Activated CD4-positive, alpha-beta T cell treated with anti-CD3 and anti-CD28 coated beads for 4 hours (primary cell): ENCODE measurements at regions not wholly inside any gene's neighbourhood (a gene's known extent, or its start where the extent isn't known, plus 50 kb on each side); places are given as distances from the start of the nearest gene placed in this dataset.
"Not testable (repeated sequence)": the region's sequence is repeated elsewhere in the genome, so short reads cannot be mapped to it uniquely, and the experiment has no call there.

Experiments used
- DNase-seq, 2 donors: peaks; one replicate each; pipeline ENCODE4 v3.0.0-alpha.2; 2020

DNA sequence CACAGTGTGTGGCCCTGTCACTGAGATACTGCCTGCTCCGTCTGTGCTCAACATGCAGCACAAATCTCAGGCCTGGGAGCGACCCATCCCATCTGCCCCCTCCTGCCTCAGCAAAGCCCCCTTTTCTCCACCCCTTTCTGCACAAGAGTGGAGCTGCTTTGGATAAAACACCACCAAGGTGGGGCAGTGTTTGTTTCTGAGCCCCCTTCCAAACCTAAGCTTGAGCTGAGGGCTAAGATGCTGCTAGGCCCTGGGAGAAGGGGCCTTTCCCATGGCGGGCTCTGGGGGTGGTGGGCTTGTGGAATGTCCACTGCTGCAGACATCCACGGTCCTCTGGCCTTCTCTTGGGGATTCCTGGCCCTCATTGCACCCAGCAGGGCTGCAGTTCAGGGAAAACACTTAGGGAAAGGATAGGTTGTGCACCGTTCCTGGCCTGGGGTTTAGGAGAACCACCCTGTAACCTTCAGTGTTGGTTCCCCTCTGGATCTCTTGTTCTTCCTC, 594.1 kb downstream of the TBC1D22A start:
- DNase-seq = no peak

DNA sequence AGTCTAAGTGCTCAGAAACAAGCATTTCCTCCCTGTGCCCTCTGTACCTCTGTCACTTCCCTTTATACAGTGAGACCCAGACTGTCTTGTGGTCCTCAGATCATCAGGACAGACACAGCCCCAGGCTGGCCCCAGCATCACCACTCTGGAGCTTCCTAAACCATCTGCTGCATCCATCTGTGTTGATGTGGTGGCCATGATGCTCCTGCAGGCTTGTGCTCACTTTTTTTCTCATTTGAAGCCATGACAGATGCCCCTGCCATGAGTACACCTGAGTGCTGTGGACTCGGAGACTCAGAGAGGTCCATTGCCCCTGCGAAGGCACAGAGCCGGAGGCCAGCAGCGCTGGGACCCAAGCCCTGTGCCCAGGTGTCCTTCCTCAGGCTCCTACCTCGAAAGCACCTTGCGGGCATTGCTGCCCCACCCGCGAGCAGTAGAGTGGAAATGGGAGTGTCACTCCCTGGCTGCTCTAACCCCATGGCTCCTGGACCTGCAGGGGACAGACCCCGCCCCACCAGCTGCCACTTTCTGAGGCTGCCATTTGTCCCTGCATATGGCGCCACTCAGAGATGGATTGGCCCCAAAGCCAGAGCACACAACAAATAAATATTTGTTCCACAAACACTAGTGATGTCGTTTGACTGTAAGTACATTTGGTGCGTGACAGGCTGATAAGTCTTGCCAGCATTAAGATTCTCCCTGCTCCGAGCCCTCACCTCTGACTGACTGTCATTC, 593.5 kb downstream of the TBC1D22A start:
- no peak for DNase-seq

DNA sequence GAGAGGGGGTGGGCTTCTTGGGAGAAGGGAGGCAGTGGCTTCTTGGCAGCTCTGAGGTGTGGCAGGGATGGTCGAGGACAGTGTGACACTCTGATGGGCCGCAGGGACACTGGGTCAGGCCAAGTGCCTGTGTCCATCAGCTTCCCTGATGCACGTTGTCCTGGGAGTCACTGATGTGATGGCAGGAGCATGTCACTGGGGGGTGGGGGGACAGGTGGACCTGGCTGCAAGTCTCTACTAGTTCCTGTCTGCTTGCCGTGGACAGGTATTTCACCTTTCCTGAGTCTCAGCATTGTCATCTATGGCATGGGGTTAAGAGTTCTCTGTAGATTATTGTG, 592.9 kb downstream of the TBC1D22A start:
- no peak for DNase-seq

DNA sequence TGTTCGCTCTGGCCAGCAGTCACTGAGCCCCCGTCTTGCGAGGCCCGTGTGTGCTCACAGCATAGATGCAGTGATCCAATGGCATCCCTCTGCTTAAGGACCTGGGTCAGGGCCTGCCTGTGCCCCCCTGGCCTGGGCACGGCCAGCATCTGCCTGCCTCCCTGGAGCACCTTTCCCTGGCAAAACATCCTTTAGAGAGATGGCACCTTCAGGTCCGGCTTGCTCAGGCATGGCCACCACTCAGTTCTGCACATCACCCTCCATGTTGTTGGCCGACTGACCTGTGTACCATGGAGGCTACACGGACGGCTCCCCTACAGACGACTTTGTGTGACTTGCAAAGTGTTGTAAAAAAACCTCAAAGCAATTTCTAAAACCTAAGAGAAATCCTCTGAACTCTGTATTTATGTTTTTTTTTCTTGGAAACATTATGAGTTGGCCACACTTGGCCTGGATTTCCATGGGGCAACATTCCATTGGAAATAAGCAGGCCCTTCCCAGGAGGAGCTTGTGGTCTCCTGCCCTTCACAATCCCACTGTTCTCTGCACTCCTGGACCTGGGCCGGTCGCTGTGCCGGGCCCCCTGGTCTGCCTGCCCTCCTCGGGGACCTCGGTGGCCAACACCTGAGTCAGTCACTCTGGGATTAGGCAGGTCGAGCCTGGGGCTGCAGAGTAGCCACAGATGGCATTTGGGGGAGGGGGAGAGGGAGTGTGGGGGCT, 592.4 kb downstream of the TBC1D22A start:
- no peak for DNase-seq

DNA sequence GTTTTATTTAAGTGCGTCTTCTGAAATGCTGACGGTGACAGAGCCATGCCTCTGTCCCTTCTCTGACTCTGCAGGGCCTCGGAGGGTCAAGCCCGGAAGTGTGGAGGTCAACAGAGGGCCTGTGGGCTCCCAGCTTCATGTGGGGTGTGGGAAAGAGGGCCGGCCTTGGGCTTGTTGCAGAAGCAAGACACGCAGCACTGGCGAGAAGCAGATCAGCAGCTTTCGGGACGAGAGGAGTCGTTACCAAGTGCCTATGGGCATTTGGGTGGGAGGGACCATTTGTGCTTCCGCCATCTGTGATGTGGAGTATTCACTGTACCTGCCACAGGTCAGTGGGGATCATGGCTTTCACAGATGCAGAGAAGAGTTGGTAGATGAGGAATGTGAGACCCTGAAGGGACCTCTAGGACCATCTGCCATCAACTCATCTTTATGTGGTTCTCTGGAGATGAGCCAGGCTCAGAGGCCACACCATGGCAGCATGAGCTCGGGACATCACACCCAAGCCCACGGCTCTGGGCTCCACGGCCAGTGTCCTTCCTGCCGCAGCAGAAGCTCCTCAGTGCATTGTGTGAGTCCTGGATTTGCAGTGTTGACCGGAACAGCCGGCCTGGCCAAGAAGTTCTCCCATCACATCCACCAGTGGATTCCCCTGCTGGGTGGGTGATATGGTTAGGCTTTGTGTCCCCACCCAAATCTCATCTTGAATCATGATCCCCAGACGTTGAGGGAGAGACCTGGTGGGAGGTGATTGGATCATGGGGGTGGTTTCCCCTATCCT, 590.7 kb downstream of the TBC1D22A start:
- DNase-seq = no peak

DNA sequence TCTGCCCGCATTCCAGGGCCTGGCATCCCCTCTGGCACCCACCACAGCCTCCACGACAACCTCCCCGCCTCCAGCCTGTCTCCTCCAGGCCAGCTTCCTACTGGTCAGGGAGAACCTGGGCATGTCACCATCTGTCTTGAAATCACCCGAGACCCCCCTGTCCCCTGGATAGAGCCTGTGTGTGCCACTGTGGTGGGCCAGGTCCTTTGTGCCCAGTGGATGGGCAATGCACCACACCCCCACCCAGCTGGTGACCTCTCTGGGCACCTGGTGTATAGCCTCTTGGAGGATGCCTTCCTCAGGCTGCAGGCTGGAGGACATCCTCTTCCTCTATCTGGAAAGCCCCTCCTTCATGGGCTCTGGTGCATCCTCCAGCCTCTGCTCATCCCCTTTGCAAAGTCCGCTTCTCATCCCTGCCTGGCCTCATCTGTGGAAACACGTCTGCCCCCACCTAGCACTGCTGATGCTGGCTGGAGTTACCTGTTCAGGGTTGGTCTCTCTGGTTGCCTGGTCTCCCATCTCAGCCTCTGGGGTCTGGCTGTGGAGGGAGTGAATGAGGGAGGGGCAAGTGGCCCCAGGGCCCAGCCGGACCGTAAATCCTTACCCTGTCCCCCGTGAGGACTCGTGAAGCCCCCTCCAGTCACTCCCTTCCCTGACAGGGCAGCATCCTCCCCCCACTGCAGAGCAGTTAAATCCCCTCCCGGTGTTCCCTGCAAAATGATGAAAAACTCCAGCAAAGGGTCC, 589.6 kb downstream of the TBC1D22A start:
- no peak for DNase-seq

DNA sequence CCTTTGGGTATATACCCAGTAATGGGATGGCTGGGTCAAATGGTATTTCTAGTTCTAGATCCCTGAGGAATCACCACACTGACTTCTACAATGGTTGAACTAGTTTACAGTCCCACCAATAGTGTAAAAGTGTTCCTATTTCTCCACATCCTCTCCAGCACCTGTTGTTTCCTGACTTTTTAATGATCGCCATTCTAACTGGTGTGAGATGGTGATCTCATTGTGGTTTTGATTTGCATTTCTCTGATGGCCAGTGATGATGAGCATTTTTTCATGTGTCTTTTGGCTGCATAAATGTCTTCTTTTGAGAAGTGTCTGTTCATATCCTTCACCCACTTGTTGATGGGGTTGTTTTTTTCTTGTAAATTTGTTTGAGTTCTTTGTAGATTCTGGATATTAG, 583.8 kb downstream of the TBC1D22A start:
- not testable (repeated sequence) for DNase-seq

DNA sequence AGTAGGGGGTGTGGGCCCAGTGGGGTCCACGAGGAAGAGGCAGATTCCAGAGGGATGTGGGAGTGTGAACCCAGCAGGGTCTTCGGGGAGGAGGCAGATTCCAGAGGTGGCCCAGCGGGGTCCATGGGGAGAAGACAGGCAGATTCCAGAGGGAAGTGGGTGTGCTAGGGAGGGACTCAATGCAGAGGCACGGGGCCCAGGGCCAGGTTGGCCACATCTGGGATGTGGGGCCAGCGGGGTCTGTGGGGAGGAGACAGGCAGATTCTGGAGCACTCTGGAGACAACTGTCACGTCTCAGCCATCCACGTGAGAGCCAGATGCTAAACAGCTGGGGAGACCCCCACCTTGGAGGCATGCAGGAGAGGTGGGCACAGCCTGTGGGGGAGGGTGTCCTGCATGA, 582.6 kb downstream of the TBC1D22A start:
- no peak for DNase-seq

DNA sequence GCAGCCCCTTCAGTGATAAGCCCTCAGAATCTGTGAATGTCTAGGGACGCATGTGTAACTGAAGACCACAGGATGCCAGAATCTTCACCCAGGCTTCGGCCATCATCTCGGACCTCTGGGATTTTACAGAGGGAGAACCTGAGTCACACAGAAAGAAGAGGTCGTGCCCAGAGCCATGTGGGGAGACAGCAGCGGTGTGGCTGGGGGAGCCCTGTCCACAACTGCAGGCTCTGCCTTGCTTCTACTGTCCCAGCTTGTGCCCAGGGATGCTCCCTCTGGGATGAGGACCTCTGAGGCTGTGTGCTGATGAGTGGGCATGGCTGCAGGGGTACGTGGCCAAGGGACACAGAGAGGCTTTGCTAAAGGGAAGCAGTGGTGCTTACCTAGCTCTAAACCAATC, 582.0 kb downstream of the TBC1D22A start:
- no peak for DNase-seq

DNA sequence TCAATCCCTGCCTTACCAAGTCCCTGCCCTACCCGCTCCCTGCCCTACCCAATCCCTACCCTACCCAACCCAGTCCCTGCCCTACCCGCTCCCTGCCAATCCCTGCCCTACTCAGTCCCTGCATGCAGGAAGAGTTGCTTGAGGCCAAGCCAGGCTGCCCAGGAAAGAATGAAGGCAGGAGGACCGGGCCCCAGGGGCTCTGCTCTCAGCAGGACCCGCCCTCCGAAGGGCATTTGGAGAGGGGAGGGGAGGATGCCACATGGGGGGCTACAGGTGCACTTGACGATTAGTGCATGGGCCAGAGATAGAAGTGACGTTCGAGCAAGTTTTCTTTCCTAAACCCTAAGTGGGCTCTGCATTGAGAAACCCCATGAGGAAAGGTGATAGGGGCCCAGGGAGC, 581.2 kb downstream of the TBC1D22A start:
- DNase-seq = no peak

DNA sequence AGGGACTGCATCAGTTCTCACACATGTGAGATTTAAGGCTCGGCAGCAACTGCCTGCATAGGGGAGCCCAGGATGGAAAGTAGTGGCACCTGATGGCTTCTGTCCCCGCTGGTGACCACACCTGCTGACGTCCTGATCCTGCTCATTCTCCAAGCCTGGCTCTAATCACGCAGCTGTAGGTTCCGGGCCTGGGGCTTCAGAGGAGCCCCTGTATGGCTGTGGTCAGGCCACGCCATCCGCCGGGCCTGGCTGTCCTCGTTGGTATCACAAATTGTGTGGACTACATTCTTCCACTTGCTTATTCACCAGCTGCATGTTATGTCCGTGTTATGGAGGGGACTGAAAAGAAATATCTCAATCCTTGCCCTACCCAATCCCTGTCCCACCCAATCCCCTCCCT, 580.0 kb downstream of the TBC1D22A start:
- DNase-seq = no peak

DNA sequence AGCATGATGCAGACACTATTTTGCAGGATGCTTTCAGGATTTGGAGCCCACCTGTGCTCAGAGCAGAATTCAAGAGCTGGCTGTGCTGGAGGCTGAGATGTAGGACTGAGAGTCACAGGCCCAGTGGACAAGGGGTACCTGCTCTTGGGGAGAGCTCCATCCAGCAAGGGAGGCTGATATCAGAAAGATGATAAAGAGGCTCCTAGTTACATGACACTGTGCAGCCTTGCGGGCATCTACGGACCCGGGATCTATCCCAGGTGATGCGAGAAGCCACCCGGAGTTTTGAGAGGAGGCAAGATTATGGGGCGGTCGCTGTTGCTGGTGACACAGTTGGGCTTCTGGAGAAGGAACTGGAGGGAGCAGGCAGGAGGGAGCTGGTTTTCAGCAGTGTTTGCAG, 579.0 kb downstream of the TBC1D22A start:
- DNase-seq = no peak

DNA sequence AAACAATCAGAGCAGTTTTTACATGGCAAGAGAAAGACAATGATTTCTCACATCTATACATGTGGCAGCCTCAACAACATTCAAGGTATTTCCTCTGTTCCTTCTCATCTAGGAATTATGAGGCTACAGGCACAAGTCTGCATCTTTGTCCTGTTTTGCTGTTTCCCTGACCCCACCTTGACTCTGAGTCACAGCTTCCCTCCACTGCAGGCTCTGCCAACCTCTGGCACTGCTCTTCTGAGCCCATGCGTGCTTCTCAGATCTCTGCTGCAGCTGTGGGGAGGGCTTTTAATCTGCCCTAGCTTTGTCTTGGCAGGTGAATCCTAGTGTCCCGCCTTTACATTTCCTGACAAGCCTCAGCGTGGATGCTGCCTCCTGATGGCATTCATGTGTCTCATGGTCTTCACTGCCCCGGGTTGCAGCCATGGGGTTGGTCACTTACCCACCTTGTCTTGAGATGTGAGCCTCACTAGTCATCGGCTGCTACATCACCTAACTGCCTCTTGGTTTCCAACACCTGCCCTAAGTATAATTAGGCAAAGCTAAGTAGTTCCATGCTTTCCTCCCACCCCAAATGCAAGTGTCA, 578.5 kb downstream of the TBC1D22A start:
- no peak for DNase-seq

DNA sequence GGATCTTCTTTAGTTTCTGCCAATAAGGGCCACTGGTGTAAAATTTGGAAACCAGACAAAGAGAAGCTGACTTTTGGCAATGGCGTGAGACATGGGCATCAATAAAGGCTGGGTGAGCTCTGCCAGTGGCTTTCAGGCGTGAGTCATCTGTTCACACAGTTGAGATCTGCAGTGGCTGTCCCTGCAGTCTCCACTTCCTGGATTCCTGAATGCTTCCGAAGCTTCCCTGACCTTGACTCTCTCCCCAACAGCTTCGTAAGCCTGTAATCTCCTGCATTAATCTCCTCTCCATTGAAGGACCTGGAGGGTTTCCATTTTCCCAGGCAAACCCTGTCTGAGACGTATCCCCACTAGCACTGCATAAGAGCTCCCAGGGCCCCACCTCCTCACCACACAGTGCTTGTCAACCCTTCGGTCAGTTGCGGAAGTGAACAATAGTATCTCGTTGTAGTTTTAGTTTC, 574.7 kb downstream of the TBC1D22A start:
- DNase-seq = no peak

DNA sequence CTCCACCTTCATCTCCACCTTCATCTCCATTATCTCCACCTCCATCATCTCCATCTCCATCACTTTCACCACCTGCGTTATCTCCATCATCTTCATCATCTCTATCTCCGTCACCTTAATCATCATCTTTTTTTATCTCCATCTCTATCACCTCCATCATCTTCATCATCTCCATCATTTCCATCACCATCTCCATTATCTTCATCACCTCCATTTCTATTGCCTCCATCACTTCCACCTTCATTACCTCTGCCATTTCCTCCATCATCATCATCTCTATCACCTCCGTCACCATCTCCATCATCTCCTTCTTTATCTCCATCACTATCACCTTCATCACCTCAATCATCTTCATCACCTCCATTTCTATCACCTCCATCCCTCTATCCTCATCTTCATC, 573.5 kb downstream of the TBC1D22A start:
- no peak for DNase-seq

DNA sequence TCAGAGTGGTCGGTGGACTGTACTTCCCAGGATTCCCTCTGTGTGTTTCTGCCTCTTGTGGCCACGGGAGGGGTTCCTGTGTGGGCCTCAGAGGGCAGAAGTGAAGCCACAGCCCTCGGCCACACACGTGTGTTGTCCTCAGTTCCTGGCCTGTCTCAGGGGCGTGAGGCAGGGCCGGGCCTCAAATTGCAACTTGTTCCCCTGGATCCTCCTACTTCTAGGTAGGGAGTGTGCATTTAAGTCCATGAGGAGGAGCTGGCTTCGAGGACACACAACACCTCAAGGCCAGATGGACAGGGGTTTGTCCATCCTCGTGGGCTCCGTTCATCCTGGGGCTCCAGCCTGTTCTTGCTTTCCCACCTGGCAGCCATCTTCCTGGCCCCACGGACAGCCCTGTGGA, 573.0 kb downstream of the TBC1D22A start:
- no peak for DNase-seq

DNA sequence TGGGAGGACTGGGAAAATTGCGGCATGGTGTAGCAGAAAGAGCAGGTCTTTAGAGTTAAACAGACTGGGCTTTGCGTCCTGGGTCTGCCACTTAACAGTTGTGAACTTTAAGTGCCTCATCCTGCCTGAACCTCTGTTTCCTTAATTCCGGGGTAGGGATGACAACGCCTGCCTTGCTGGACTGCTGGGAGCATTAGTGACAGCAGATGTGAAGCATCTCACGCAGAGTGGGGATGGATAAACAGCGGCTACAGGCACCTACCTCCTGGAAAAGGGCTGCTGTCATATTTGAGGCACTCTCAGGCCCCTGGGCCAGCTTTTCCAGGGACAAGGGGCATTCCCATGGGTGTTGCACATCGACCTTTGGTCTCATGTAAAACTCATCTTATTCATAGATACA, 572.2 kb downstream of the TBC1D22A start:
- DNase-seq = no peak

DNA sequence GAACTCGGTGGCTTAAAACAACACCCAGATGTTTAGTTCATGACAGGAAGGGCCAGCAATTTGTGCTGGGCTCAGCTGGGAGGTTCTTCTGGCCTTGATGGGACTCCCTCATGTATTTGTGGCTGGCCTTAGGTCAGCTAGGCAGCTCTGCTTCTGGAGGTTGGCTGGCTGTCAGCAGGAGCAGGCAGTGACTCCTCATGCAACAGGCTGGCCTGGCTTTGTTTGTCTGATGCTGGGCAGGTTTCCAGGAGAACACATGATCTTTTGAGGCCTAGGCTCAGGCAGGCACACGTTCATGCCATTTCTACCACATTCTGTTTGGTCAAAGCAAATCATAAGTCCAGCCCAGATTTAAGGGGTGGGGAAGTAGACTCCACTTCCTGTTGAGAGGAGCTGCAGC, 571.2 kb downstream of the TBC1D22A start:
- no peak for DNase-seq

DNA sequence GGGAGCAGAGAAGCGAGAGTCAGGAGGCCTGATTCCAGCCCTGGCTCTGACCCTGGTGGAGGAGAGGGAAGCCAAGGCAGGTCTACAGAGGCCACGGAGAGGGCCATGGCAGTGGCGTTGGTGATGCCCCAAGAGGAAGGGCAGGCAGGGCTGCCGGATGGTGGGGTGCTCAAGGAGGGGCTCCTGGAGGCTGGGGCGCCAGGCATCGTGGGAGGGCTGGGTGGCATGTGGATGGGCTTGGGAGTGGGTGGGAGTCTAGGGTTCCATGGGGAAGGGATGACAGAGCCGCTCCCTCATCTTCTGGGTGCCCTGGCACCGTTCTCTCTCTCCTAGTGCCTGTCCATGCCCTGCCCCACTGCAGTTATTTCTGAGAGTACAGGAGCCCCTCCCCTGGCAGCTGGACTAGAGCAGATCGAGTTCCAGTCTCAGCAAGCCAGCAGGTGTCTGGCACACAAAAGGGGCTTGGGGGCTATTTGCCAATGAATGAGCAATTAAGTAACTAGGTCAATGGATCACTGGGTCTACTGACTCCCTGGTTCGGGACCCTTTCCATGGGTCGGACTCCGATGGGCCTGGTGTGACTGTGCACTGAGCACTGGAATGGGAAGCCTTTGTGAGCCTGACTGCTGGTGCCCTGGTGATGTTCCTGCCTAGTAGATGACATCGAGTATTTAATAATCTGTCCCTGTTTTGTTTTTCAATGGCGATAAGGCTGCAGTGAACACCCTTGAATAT, 570.0 kb downstream of the TBC1D22A start:
- DNase-seq = no peak

DNA sequence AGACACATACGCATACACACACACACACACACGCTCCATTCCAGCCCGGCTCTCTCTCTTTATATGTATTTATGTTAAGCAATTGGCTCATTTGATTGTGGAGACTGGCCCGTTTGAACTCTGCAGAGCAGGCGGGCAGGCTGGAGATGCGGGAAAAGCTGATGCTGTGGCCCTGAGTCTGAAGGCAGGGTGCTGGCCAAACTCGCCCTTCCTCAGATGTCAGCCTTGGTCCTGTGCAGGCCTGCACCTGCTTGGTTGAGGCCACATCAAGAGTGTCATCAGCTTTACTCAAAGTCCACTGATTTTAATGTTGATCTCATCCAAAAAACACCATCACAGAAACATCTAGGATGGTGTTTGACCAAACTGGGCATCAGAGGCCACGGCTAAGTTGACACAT, 569.3 kb downstream of the TBC1D22A start:
- DNase-seq = no peak

DNA sequence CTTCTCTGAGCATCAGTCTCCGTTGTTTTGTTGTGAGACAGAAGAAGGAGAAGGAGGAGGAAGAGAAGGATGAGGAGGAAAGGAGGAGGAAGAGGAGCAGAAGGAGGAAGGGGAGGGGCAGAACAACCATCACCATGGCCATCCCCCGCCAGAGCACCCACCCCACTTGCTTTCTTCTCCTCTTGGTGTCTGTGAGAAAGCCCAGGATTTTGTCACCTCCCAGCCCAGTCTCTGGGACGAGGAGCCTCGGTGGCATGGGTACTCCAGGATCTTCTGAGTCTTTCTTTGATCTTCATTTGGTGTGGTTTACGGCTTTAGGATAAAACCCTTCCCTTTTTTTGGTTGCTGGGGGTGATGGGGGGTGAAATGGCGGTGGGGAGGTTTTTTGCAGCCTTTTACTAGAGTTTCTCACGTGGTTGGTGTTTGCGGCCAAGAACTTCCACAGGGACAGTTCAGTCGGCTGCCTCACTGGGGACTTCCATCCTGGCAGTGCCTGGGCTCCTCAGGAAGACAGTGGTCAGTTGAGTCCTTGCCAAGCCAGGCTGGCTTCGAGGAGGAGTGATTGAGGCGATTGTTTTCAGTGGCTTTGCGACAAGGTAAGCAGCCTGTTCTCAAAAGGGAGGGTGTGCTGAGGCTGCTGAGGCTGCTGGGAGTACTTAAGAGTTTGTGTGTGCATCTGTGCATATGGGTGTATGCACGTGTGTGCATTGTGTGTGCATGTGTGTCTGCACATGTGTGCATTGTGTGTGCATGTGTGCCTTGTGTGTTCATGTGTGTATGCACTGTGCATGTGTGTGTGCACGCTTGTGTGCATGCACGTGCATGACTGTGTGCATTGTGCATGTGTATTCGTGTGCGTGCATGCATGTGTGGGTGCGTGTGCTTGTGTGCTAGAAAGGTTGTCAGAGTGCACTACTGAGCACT, 567.5 kb downstream of the TBC1D22A start:
- no peak for DNase-seq
